ENCODE measurements at regions not wholly inside any gene's neighbourhood (a gene's known extent, or its start where the extent isn't known, plus 50 kb on each side); places are given as distances from the start of the nearest gene placed in this dataset.

GRCh38 chr2:23106242-23106785 lies 278.7 kb upstream of the KLHL29 start (continued):
- TF ChIP-seq CTCF (CRISPR knock-in tag; IDR thresholded peaks at IDR 0.05) (no peak), ZBTB7B (CRISPR knock-in tag; IDR thresholded peaks at IDR 0.05) (no peak), ZNF749 (CRISPR knock-in tag; IDR thresholded peaks at IDR 0.05; ENCODE audit: borderline replicate concordance) (no peak), ZBTB42 (CRISPR knock-in tag; IDR thresholded peaks at IDR 0.05) (no peak), ZNF232 (CRISPR knock-in tag; IDR thresholded peaks at IDR 0.05; ENCODE audit: borderline replicate concordance) (no peak), SUZ12 (IDR thresholded peaks at IDR 0.05; ENCODE audit: low read depth, low read length) (no peak), IRF2 (CRISPR knock-in tag; IDR thresholded peaks at IDR 0.05) (no peak), ZNF34 (CRISPR knock-in tag; IDR thresholded peaks at IDR 0.05; ENCODE audit: borderline replicate concordance) (no peak), NR3C1 (CRISPR knock-in tag; IDR thresholded peaks at IDR 0.05) (no peak)
- TF ChIP-seq, protein P1, sequence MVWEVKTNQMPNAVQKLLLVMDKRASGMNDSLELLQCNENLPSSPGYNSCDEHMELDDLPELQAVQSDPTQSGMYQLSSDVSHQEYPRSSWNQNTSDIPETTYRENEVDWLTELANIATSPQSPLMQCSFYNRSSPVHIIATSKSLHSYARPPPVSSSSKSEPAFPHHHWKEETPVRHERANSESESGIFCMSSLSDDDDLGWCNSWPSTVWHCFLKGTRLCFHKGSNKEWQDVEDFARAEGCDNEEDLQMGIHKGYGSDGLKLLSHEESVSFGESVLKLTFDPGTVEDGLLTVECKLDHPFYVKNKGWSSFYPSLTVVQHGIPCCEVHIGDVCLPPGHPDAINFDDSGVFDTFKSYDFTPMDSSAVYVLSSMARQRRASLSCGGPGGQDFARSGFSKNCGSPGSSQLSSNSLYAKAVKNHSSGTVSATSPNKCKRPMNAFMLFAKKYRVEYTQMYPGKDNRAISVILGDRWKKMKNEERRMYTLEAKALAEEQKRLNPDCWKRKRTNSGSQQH (CRISPR knock-in tag; IDR thresholded peaks at IDR 0.05; ENCODE audit: low read depth), result no peak

GRCh38 chr2:23107327-23107941 lies 277.5 kb upstream of the KLHL29 start:
- Histone ChIP-seq H3K9me3 (ENCODE audit: low read length) (peaks cover 11% of the 10 kb centered on the region), H3K27ac (ENCODE audit: extremely low read length, insufficient read depth, low read length) (no peak overlapping the region), H3K27me3 (ENCODE audit: control insufficient read depth in 1 of 2, insufficient read depth in 2 of 2, low read length in 2 of 2) (no peaks in the 10 kb centered on the region), H3K4me2 (ENCODE audit: low read depth, low read length) (no peak overlapping the region), H3K36me3 (replicated peaks in 1 of 2; ENCODE audit: control insufficient read depth in 1 of 2, insufficient read depth in 2 of 2, low read length in 2 of 2) (no peaks in the 10 kb centered on the region), H3K4me1 (ENCODE audit: insufficient read depth, low read length) (no peaks in the 10 kb centered on the region), H2AFZ (ENCODE audit: low read length) (no peak overlapping the region), H3K79me2 (ENCODE audit: insufficient read depth, low read length) (no peaks in the 10 kb centered on the region), H4K20me1 (ENCODE audit: insufficient read depth, low read length) (no peaks in the 10 kb centered on the region), H3K4me3 (replicated peaks in 1 of 3; ENCODE audit: insufficient read depth in 1 of 3, low read depth in 2 of 3, low read length in 3 of 3) (no peak overlapping the region), H3K9ac (ENCODE audit: insufficient read depth, low read depth, low read length) (no peak overlapping the region)
- no TSS peak for BruUV-seq (replicated peaks)
- intact Hi-C loops (cut with micrococcal nuclease; ENCODE audit: unreplicated experiment) (no loop called here), in situ Hi-C loops (cut with HindIII; ENCODE audit: extremely low pct_ligation_motif_present, low pct_unique_long_range_greater_than_20kb) (no loop called here)
- ChIA-PET CTCF (ENCODE audit: low intra/inter-chr PET ratio, low total read pairs) (no interaction called here), POLR2A (no interaction called here)
- WGBS (ENCODE audit: low lambda C conversion rate), result 53% methylated on average over 4 of the region's 4 CpGs
- FAIRE-seq, result no peak
- ATAC-seq, result no peak
- no peak for TF ChIP-seq WIZ (CRISPR knock-in tag; IDR thresholded peaks at IDR 0.05)
- DNase-seq (ENCODE audit: low spot score), result no peak

All from HepG2 (cell line).